GM12872 (cell line): ENCODE measurements at regions not wholly inside any gene's neighbourhood (a gene's known extent, or its start where the extent isn't known, plus 50 kb on each side); places are given as distances from the start of the nearest gene placed in this dataset.

Source experiments
- TF ChIP-seq, protein P1 (sequence below): IDR thresholded peaks from 3 replicates; pipeline ENCODE4 v1.5.1; 2011; ENCODE audit warnings: low read depth, mild to moderate bottlenecking, low read length, moderate library complexity; ENCODE audit not compliant: insufficient read depth

DNA sequence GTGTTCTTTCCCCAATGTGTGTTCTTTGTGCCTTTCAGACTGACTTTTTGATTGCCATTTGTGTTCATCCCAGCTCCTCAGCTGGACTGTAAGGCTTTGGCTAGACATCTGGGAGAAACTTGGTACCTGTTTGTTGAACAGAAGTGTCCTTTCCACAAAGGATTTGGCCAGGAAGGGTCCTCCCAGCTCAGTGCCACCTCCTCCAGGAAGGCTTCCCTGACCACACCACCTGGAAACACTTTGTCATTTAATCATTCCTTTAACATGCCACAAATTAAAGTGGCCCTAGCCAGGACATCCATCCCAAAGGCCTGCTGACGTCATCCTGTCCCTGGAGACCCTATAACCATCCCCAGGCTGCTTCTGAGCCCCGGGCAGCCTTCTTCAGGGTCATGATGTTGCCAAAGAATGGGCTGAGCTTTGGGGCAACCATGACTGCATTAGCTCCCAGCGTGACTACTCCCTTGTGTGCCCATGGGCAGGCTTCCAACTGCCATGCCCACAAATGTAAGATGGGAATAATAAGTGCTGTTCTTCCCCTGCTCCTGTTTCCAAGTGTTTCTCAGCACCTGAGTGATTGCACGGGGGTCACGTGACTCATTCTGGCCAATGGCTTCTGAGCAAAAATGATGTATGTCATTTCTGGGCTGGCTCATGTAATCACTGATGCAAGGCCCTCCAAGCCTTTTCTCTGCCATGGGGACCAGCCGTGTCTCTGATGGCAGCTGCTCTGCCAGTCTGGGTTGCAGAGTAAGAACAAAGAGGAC is 112.5 kb upstream of the SMAD3 start:
- TF ChIP-seq, protein P1, sequence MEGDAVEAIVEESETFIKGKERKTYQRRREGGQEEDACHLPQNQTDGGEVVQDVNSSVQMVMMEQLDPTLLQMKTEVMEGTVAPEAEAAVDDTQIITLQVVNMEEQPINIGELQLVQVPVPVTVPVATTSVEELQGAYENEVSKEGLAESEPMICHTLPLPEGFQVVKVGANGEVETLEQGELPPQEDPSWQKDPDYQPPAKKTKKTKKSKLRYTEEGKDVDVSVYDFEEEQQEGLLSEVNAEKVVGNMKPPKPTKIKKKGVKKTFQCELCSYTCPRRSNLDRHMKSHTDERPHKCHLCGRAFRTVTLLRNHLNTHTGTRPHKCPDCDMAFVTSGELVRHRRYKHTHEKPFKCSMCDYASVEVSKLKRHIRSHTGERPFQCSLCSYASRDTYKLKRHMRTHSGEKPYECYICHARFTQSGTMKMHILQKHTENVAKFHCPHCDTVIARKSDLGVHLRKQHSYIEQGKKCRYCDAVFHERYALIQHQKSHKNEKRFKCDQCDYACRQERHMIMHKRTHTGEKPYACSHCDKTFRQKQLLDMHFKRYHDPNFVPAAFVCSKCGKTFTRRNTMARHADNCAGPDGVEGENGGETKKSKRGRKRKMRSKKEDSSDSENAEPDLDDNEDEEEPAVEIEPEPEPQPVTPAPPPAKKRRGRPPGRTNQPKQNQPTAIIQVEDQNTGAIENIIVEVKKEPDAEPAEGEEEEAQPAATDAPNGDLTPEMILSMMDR, result no peak

DNA sequence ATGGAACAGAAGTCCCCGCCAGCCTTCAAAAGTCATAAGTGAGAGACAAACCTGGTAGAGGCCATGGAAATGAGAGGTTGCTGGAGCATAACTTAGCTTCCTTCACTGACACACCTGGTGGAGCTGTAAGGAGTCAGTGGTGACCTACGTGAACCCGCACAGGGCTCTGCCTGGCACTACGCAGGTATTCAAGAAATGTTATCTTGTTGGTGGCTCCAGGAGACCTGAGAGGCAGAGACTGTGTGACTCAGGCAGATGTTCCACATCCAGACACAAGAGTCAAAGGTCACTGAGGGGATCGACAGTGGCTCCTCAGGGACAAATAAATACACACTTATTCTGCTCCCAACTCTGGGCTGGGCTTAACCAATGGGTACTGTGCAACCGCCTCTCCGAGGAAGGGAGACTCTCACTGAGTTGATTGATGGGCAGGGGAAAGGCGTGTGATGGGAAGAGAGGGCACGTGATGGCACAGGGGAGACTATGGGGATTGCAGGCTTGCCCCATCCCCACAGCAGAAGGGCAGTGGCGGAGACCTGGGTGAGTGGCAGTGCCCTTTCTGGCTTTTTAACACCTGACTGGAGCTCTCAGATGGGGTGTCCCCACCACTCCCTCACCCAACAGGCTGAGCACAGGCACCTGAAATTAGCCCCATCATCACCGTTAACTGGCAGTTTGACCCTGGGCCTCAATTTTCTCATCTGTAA is 111.7 kb upstream of the SMAD3 start:
- TF ChIP-seq, protein P1, result no peak

DNA sequence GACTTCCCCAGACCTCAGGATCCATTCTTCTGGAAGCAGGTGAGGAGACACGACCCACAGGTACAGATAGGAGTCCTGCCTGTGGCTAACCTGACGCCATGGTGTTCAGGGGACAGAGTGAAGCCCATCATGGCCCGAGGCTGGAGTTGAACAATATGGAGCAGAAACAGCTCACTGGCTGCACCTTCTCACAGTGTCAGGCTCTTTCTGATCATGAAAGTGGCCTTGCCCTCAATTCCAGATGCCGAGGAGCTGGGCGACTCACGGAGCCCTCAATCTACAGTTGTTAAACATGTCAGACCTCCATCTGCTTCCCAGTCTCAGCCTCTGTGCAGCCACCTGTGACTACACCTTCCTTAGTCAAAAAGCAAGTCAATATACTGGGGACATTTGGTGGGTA is 110.8 kb upstream of the SMAD3 start:
- TF ChIP-seq, protein P1, result no peak

DNA sequence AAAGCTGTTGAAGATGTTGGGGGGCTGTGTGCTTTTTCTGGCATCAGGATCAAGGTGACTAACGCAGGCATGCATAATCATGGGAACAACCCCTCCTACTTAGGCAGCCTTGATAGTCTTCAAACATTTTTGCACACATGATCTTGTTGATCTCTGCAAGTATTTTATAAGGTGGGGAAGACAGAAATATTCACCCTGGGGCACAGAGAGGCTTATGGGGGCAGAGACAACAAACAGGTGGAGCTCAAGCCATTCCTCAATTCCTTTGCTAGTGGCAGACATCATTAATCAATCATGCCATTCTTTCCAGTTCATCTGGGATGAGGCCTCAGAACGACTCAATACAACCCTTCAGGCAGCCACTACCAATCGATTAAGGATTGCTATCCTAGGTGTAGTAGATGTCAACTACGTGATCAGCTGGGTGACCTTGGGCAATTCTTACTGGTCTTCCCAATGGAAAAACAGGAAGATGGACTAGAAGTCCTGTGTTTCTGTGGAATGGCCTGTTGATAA is 110.3 kb upstream of the SMAD3 start:
- TF ChIP-seq, protein P1, result no peak

DNA sequence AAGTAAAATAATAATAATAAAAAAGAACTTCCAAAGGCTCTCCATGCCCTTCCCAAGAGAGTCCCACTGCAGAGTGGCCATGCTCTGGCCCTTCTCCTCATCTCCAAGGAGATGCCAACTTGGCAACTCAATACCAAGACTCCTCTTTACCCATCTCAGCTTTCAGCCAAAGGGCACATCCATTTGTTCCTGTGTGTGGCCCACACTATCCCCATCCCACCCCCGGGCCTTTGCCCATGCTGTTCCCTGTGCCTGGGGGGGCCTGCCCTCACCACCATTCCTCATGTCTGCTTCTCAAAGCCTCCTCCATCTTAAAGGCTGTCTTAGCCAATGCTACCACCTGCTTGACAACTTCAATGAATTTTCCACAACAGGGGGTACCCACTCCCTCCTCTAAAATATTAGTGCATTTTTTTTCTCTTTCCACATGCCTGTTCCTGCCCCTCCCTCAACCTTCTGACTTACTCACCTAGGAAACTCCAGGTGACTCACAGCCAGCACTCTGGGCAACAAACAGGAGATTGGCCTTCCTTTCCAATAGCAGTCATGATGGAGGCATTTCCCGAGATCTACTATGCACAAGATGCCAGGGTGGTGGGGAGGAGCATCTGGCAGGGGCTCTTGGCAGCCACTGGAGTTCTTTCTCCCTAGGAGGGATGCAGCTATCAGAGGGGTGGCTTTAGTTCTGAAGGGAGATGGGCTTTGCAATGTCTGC is 109.4 kb upstream of the SMAD3 start:
- TF ChIP-seq, protein P1, result no peak

DNA sequence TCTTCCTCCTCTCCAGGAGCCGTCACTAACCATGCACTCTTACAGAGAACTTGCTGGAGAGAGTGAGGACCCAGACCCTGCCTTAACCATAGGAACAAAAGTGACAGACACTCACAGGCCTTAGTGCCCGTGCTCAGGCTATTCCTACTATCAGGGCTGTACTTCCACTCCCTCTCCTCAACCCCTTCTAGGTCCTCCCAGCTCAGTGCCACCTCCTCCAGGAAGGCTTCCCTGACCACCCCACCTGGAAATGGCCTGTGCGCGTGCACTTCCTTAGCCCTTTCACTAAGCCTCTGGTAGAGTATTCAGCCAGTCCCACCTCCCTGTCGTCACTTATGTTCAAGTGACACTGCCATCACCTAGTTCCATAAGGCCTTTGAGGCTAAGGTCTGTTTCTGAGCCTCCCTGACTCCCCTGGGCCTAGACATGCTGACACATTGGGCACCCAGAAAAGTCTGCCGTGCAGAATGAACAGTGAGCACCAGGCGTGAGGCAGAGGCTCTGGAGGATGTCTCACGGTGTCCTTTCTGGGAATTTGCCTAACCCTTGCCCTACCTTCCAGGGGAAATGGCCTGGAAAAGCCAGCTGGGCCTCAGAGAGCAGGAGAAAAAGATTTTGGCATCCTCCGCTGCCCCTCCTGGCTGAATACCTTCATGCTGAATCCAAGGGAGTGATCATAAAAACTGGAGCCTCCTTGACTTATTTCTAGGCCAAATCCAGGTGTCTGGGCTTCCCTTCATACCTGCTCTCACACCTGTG is 108.6 kb upstream of the SMAD3 start:
- TF ChIP-seq, protein P1, result no peak

DNA sequence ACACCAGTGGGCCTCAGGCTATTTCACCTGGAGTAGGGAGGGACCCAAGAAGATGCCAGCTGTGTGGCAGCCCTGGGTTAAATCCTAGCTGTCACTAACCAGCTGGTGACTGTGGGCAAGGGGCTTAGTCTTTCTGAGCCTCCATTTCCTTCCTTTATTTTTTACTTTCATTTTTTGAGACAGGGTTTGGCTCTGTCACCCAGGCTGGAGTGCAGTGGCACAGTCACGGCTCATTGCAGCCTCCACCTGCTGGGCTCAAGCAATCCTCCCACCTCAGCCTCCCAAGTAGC is 108.0 kb upstream of the SMAD3 start:
- TF ChIP-seq, protein P1, result no peak
